AG09319 (cell line): ENCODE measurements at regions not wholly inside any gene's neighbourhood (a gene's known extent, or its start where the extent isn't known, plus 50 kb on each side); places are given as distances from the start of the nearest gene placed in this dataset.

Experiments
- DNase-seq: peaks from one replicate; pipeline ENCODE4 v3.0.0-alpha.2; 2010; ENCODE audit warnings: low read depth; ENCODE audit errors: extremely low read depth
- CTCF ChIP-seq: IDR thresholded peaks from 2 replicates; pipeline ENCODE4 v1.5.1; 2011; ENCODE audit warnings: low read depth, mild to moderate bottlenecking, inconsistent platforms, low read length, moderate library complexity

- DNase-seq, result no peak
- TF ChIP-seq CTCF, result no peak
These were observed 239.6 kb upstream of the SHH start for GRCh38 chr7:156051884-156052283.

GRCh38 chr7:156050636-156051569 lies 238.6 kb upstream of the SHH start:
- DNase-seq, result no peak
- no peak for TF ChIP-seq CTCF

DNA sequence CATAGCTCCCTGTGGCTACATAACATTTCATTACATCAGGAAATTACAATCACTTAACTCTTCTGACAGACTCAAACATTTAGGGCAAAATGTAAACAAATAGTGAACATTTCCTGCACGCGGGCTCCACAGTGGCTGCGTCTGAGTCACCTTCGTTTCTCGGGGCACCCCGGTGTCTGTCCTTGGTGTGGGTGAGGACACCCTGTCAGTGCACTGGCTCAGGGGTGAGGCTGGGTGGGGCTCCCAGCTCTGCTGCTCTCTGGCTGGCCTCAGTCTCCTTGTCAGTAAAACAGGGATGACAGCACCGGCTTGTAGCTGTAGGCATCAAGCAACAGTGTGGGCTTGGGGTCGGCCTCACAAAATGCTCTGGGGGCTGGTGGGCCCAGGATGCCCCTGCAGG lies 237.1 kb upstream of the SHH start:
- no peak for TF ChIP-seq CTCF
- DNase-seq, result no peak

- TF ChIP-seq CTCF, result no peak
- DNase-seq, result no peak
These were observed 233.8 kb upstream of the SHH start for GRCh38 chr7:156046031-156046560.

- no peak for DNase-seq
- no peak for TF ChIP-seq CTCF
These were observed 231.3 kb upstream of the SHH start for GRCh38 chr7:156043416-156044178.

DNA sequence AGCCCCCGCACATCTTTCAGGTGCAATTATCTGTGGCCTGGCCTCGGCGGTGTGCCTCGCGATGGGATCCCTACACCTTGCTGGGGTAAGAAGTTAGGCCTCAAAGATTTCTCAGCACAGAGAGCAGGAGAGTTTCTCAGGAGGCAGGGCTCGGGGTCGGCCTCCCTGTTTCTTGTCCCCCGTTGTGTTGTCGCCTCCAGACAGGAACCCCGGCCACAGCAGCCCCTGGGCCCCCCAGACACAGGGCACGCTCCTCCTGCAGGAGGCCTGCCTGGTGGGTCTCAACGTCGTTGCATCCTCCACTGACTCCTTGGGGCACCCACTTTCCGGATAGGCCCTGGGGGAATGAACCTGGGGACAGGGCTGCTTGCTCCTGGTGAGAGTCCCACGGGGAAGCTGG lies 229.1 kb upstream of the SHH start:
- no peak for TF ChIP-seq CTCF
- no peak for DNase-seq

- TF ChIP-seq CTCF, result no peak
- no peak for DNase-seq
These were observed 227.9 kb upstream of the SHH start for GRCh38 chr7:156039971-156040677.
